Thyroid gland (tissue), 4 donors: ENCODE measurements at regions not wholly inside any gene's neighbourhood (a gene's known extent, or its start where the extent isn't known, plus 50 kb on each side); places are given as distances from the start of the nearest gene placed in this dataset.

Experiments
- CTCF ChIP-seq, 6 experiments: fragments of 200-600 bp in 3 of 6; fragments of 450-650 bp in 3 of 6; sonication (generic) in 3 of 6; IDR thresholded peaks; one replicate each; pipeline ENCODE4 v1.5.1; 2016 to 2019; ENCODE audit warnings: antibody characterized with exemption in 6 of 6, mild to moderate bottlenecking in 2 of 6, inconsistent platforms in 1 of 6, moderate library complexity in 1 of 6
- POLR2A ChIP-seq, 2 donors: fragments of 450-650 bp; IDR thresholded peaks; one replicate each; pipeline ENCODE4 v1.6.1; 2017; ENCODE audit warnings: antibody characterized with exemption in 2 of 2, mild to moderate bottlenecking in 2 of 2, moderate library complexity in 1 of 2

- TF ChIP-seq POLR2A (IDR thresholded peaks at IDR 0.05), result no peak
- TF ChIP-seq CTCF (IDR thresholded peaks at IDR 0.05), result peak in 1 of 6 experiments; percentile 27
These were observed 552.3 kb downstream of the KCNJ3 start for GRCh38 chr2:155250800-155251199.
